ENCODE measurements at regions not wholly inside any gene's neighbourhood (a gene's known extent, or its start where the extent isn't known, plus 50 kb on each side); places are given as distances from the start of the nearest gene placed in this dataset.

- no peak overlapping the region for H2AFZ ChIP-seq (replicated peaks; ENCODE audit: low read length, poor library complexity)
Measured at GRCh38 chr15:56298723-56299122, 55.0 kb upstream of the RFX7 start.

More at GRCh38 chr15:56298723-56299122, 55.0 kb upstream of the RFX7 start:
- Histone ChIP-seq H3K9me3 (ENCODE audit: control insufficient read depth, insufficient read depth, low read length) (no peaks in the 10 kb centered on the region; the same call in 1 of the 2 replicates), H3K9me1 (ENCODE audit: insufficient read depth, low read length) (no peaks in the 10 kb centered on the region), H2BK15ac (ENCODE audit: low read depth, low read length) (no peak overlapping the region), H3K4me2 (ENCODE audit: low read depth, low read length) (no peak overlapping the region), H3K36me3 (ENCODE audit: control insufficient read depth, insufficient read depth, low read length) (no peaks in the 10 kb centered on the region), H2BK5ac (ENCODE audit: low read depth, low read length, poor library complexity, severe bottlenecking) (no peak overlapping the region), H3K14ac (replicated peaks; ENCODE audit: low read depth, low read length) (no peak overlapping the region), H2BK120ac (ENCODE audit: low read depth, low read length) (no peak overlapping the region), H3K4me3 (ENCODE audit: insufficient read depth, low read depth, low read length) (no peak overlapping the region), H4K8ac (ENCODE audit: low read depth in 2 of 2, low read length in 2 of 2) (no peak overlapping the region), H3K27ac (ENCODE audit: insufficient read depth, low read length) (no peak overlapping the region), H3K23ac (ENCODE audit: low read depth, low read length) (no peak overlapping the region), H2AK5ac (ENCODE audit: low read depth, low read length) (no peak overlapping the region), H3K9ac (ENCODE audit: low read depth, low read length) (no peak overlapping the region), H3K27me3 (ENCODE audit: control insufficient read depth, insufficient read depth, low read length) (no peaks in the 10 kb centered on the region), H3K79me1 (ENCODE audit: low read depth in 1 of 2, low read length in 2 of 2) (no peaks in the 10 kb centered on the region), H4K5ac (ENCODE audit: low read depth, low read length) (no peak overlapping the region), H2BK20ac (ENCODE audit: low read depth, low read length) (no peak overlapping the region), H3K4me1 (ENCODE audit: control insufficient read depth, insufficient read depth, low read length) (no peaks in the 10 kb centered on the region), H2AK9ac (replicated peaks; ENCODE audit: low read depth, low read length, poor library complexity) (no peak overlapping the region), H4K91ac (ENCODE audit: insufficient read depth, low read depth, low read length) (no peak overlapping the region), H3K56ac (ENCODE audit: extremely low read depth, insufficient read depth, low read length) (no peak overlapping the region), H3K18ac (ENCODE audit: low read depth, low read length) (no peak overlapping the region), H3K4ac (ENCODE audit: low read depth, low read length) (no peak overlapping the region), H4K20me1 (ENCODE audit: insufficient read depth, low read length) (no peaks in the 10 kb centered on the region)
- ChIA-PET CTCF (no interaction called here), POLR2A (ENCODE audit: unreplicated experiment) (no interaction called here)
- intact Hi-C loops (cut with micrococcal nuclease) = no loop called here
- DNase-seq = no peak
- in situ Hi-C loops (cut with MboI; ENCODE audit: low sequenced_read_pairs) = no loop called here
- no CpG with 5 or more reads among the region's 1 CpG for WGBS, 2 experiments (ENCODE audit: extremely low coverage in 2 of 2, insufficient read length in 1 of 2)
- dilution Hi-C loops (cut with HindIII; ENCODE audit: low sequenced_read_pairs, unreplicated experiment) = no loop called here
- TF ChIP-seq FOS (IDR thresholded peaks at IDR 0.05; ENCODE audit: low read depth, low read length) = no peak
- TF ChIP-seq, protein P1, sequence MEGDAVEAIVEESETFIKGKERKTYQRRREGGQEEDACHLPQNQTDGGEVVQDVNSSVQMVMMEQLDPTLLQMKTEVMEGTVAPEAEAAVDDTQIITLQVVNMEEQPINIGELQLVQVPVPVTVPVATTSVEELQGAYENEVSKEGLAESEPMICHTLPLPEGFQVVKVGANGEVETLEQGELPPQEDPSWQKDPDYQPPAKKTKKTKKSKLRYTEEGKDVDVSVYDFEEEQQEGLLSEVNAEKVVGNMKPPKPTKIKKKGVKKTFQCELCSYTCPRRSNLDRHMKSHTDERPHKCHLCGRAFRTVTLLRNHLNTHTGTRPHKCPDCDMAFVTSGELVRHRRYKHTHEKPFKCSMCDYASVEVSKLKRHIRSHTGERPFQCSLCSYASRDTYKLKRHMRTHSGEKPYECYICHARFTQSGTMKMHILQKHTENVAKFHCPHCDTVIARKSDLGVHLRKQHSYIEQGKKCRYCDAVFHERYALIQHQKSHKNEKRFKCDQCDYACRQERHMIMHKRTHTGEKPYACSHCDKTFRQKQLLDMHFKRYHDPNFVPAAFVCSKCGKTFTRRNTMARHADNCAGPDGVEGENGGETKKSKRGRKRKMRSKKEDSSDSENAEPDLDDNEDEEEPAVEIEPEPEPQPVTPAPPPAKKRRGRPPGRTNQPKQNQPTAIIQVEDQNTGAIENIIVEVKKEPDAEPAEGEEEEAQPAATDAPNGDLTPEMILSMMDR (conservative IDR thresholded peaks at IDR 0.05; ENCODE audit: low read depth, low read length) = no peak
- no peak for TF ChIP-seq CEBPB (IDR thresholded peaks at IDR 0.05; ENCODE audit: low read depth, low read length)
- TF ChIP-seq MAZ (IDR thresholded peaks at IDR 0.05; ENCODE audit: borderline replicate concordance, low read depth, low read length) = no peak
- TF ChIP-seq, protein P2, sequence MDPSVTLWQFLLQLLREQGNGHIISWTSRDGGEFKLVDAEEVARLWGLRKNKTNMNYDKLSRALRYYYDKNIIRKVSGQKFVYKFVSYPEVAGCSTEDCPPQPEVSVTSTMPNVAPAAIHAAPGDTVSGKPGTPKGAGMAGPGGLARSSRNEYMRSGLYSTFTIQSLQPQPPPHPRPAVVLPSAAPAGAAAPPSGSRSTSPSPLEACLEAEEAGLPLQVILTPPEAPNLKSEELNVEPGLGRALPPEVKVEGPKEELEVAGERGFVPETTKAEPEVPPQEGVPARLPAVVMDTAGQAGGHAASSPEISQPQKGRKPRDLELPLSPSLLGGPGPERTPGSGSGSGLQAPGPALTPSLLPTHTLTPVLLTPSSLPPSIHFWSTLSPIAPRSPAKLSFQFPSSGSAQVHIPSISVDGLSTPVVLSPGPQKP (IDR thresholded peaks at IDR 0.05; ENCODE audit: borderline replicate concordance, low read depth, low read length) = no peak
- TF ChIP-seq USF2 (IDR thresholded peaks at IDR 0.05; ENCODE audit: low read depth, low read length) = no peak
- no peak for TF ChIP-seq MAFK (IDR thresholded peaks at IDR 0.05; ENCODE audit: low read depth, low read length)
- no peak for TF ChIP-seq SMC3 (IDR thresholded peaks at IDR 0.05; ENCODE audit: low read depth, low read length)
- TF ChIP-seq RCOR1 (IDR thresholded peaks at IDR 0.05; ENCODE audit: insufficient replicate concordance, low read length) = no peak
- TF ChIP-seq MXI1 (IDR thresholded peaks at IDR 0.05; ENCODE audit: borderline replicate concordance, low read depth, low read length) = no peak
- TF ChIP-seq BHLHE40 (IDR thresholded peaks at IDR 0.05; ENCODE audit: low read depth, low read length) = no peak
- TF ChIP-seq RAD21 (IDR thresholded peaks at IDR 0.05; ENCODE audit: low read length) = no peak
- TF ChIP-seq RFX5 (IDR thresholded peaks at IDR 0.05; ENCODE audit: low read depth, low read length) = no peak
- no peak for TF ChIP-seq NFE2L2 (IDR thresholded peaks at IDR 0.05; ENCODE audit: low read depth, low read length)
- TF ChIP-seq POLR2A (IDR thresholded peaks at IDR 0.05; ENCODE audit: low read depth, low read length) = no peak
- no peak for TF ChIP-seq CHD1 (IDR thresholded peaks at IDR 0.05; ENCODE audit: low read depth, low read length)
- no peak for ATAC-seq (ENCODE audit: low read depth)
- BruUV-seq (replicated peaks) = no TSS peak
